ENCODE measurements at regions not wholly inside any gene's neighbourhood (a gene's known extent, or its start where the extent isn't known, plus 50 kb on each side); places are given as distances from the start of the nearest gene placed in this dataset.
"Not testable (repeated sequence)": the region's sequence is repeated elsewhere in the genome, so short reads cannot be mapped to it uniquely, and the experiment has no call there.

DNA sequence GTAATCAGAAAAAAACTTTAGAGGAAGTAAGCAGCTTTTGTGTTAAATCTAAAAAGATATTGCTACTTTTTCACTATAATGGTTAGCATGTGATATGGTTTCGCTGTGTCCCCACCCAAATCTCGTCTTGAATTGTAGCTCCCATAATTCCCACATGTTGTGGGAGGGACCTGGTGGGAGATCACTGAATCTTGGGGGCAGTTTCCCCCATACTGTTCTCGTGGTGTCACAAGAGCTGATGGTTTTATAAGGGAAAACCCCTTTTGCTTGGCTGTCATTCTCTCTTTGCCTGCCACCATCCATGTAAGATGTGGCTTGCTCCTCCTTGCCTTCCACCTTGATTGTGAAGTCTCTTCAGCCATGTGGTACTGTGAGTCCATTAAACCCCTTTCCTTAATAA, 117.1 kb downstream of the KCNJ2 start:
- 79% methylated on average over 3 of the region's 3 CpGs for WGBS, 2 donors
- intact Hi-C loops (cut with DNase I; ENCODE audit: low total_unique reads) = no loop called here
- TF ChIP-seq, protein P1, sequence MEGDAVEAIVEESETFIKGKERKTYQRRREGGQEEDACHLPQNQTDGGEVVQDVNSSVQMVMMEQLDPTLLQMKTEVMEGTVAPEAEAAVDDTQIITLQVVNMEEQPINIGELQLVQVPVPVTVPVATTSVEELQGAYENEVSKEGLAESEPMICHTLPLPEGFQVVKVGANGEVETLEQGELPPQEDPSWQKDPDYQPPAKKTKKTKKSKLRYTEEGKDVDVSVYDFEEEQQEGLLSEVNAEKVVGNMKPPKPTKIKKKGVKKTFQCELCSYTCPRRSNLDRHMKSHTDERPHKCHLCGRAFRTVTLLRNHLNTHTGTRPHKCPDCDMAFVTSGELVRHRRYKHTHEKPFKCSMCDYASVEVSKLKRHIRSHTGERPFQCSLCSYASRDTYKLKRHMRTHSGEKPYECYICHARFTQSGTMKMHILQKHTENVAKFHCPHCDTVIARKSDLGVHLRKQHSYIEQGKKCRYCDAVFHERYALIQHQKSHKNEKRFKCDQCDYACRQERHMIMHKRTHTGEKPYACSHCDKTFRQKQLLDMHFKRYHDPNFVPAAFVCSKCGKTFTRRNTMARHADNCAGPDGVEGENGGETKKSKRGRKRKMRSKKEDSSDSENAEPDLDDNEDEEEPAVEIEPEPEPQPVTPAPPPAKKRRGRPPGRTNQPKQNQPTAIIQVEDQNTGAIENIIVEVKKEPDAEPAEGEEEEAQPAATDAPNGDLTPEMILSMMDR (IDR thresholded peaks at IDR 0.05) = no peak
- no peak for TF ChIP-seq POLR2A (IDR thresholded peaks at IDR 0.05)
- no peak overlapping the region for H3K4me3 ChIP-seq (ENCODE audit: low read depth, poor library complexity, severe bottlenecking)
- no peak for DNase-seq (ENCODE audit: low spot score in 2 of 2)

DNA sequence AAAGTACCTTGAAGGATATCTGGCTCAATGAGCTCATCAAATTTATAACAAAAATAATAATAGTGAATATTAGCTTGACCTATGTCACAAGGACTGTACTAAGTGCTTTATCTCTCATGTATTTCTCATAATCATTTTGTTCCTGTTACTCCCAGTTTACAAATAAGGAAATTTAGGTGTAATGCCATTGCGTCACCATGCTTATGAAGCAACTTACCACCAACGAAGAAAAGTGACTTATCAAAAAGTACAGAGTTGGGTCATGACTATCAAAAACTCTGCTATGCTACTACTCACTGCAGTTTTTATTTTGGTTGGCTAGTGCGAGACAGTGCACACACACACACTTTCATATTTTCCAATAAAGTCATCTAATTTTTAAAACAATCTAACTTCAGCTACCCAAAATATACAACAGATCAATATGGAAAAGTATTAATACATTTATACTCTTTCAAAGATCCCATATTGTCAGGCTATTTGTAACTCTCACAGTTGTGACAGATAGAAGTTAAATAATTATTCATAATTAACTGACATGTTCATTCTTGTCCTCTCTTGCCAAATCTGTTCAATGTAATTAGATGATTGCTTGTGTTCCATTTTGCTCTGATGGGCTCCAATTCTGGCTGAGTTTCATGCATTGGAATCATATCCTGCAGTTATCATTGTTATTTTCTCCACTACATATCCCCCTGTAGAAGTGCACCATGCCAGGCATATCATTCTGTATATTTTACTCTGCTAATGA, 119.4 kb downstream of the KCNJ2 start:
- TF ChIP-seq, protein P1 (IDR thresholded peaks at IDR 0.05) = no peak
- TF ChIP-seq POLR2A (IDR thresholded peaks at IDR 0.05) = no peak
- no peak overlapping the region for H3K4me3 ChIP-seq (ENCODE audit: low read depth, poor library complexity, severe bottlenecking)
- intact Hi-C loops (cut with DNase I; ENCODE audit: low total_unique reads) = no loop called here
- 55 to 63% methylated on average over 3 of the region's 3 CpGs for WGBS, 2 donors
- no peak for DNase-seq (ENCODE audit: low spot score in 2 of 2)

DNA sequence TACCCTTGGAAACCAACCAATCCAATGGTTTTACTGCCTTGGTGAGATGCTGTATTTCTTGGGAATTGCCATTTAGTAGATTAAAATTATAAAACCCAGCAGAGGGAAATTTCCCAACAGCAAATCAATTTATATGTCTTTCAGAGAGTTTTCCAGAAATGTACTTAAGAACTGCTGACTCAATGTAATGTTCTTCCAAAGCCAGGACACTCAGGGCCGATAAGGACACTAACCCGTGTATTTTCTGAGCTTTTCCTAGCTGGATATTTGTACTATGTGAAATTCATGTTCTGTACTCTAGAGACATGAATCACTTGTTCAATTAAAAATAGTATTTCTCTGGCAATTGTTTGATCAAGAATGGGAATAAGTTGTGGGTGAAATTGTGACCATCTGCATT, 121.4 kb downstream of the KCNJ2 start:
- WGBS, 2 donors = 70 to 80% methylated on average over 2 of the region's 2 CpGs
- TF ChIP-seq, protein P1 (IDR thresholded peaks at IDR 0.05) = no peak
- TF ChIP-seq POLR2A (IDR thresholded peaks at IDR 0.05) = no peak
- DNase-seq (ENCODE audit: low spot score in 2 of 2) = no peak
- intact Hi-C loops (cut with DNase I; ENCODE audit: low total_unique reads) = no loop called here
- H3K4me3 ChIP-seq (ENCODE audit: low read depth, poor library complexity, severe bottlenecking) = no peak overlapping the region

DNA sequence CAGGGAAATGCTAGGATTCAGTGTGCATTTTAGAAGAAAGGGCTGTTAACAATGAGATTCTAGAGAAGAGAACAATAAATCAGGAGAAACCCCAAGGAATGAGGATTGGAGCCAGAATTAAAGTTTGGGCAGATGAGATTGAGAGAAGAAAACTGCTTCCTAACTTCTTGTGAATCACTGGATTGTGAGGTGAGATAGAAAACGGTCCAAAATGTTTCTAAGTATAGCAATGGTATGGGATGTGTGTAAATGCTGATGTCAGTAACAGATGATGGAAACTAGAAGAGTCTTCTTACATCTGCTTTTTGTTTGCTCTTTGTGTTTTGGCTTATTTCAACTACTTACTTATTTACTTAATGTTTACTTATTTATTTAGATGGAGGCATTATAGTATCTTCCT, 123.0 kb downstream of the KCNJ2 start:
- no peak overlapping the region for H3K4me3 ChIP-seq (ENCODE audit: low read depth, poor library complexity, severe bottlenecking)
- intact Hi-C loops (cut with DNase I; ENCODE audit: low total_unique reads) = no loop called here
- TF ChIP-seq POLR2A (IDR thresholded peaks at IDR 0.05) = no peak
- TF ChIP-seq, protein P1 (IDR thresholded peaks at IDR 0.05) = no peak
- DNase-seq (ENCODE audit: low spot score in 2 of 2) = no peak
- 36 to 44% methylated on average over 1 of the region's 1 CpG for WGBS, 2 donors

DNA sequence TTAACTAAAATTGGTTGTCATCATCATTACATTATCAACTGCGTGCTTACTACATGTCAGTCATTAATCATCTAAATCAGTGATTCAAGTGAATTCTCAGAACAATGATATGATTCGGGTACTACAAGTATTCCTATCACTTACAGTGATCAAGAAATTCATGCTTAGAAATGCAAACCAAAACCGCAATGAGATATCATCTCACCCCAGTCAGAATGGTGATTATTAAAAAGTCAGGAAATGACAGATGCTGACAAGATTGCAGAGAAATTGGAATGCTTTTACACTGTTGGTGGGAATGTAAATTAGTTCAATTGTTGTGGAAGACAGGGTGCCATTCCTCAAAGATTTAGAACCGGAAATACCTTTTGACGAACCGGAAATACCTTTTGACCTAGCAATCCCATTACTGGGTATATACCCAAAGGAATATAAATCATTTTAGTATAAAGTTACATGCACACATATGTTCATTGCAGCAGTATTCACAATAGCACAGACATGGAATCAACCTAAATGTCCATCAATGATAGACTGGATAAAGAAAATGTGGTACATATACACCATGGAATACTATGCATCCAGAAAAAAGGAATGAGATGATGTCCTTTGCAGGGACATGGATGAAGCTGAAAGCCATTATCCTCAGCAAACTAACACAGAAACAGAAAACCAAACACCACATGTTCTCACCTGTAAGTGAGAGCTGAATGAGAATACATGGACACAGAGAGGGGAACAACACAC, 124.4 kb downstream of the KCNJ2 start:
- whole genome bisulfite sequencing, 2 donors = 57 to 74% methylated on average over 6 of the region's 6 CpGs
- intact Hi-C loops (cut with DNase I; ENCODE audit: low total_unique reads); DNase-seq (ENCODE audit: low spot score in 2 of 2); H3K4me3 ChIP-seq (ENCODE audit: low read depth, poor library complexity, severe bottlenecking): not testable (repeated sequence)

DNA sequence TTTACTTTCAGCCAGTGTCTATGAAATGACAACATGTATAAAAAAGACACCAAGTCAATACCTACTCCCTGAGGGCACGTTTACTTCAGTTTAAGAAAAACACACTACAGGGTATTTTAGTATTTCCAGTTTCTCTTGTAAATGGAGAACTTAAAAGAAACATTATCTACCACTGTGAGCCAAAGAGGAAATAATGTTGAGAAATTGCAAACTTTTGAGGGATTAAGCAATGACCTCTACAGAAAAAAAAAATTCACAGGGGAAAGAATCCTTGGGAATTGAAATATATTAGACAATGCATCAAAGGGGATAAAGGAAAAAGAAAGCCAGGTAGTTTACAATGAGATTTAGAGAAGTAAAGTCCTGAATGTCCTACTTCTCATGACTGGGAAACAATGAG, 126.0 kb downstream of the KCNJ2 start:
- no peak overlapping the region for H3K4me3 ChIP-seq (ENCODE audit: low read depth, poor library complexity, severe bottlenecking)
- TF ChIP-seq POLR2A (IDR thresholded peaks at IDR 0.05) = no peak
- TF ChIP-seq, protein P1 (IDR thresholded peaks at IDR 0.05) = no peak
- DNase-seq (ENCODE audit: low spot score in 2 of 2) = no peak
- intact Hi-C loops (cut with DNase I; ENCODE audit: low total_unique reads) = no loop called here
- WGBS, 2 donors = 26 to 36% methylated on average over 1 of the region's 1 CpG
